ENCODE measurements at regions not wholly inside any gene's neighbourhood (a gene's known extent, or its start where the extent isn't known, plus 50 kb on each side); places are given as distances from the start of the nearest gene placed in this dataset.

DNA sequence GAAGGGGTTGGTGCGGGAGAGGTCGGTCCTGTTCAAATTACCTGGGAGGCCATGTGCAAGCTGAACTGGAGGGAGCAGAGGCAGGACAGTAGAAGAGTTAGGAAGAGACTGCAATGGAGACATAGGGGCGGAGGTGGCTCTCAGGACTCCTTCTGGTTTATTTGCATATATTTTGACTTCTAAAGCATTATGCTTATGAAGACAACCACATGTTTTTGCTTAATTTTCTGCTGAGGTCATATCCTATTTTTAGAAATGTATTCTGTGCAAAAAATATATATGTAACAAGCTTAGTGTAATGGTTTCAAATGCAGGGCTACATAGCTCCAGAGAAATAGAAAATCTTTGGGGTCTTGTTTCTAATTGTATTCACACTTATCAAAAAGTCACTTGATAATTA is 137.0 kb upstream of the MDM1 start:
- Histone ChIP-seq H3K9me3 (ENCODE audit: insufficient read depth, low read length) (no peaks in the 10 kb centered on the region), H3K27me3 (ENCODE audit: low read length) (no peaks in the 10 kb centered on the region), H3K4me3 (ENCODE audit: insufficient read depth, low read length, poor library complexity, severe bottlenecking) (no peak overlapping the region), H3F3A (ENCODE audit: insufficient read depth) (no peaks in the 10 kb centered on the region), H4K20me1 (ENCODE audit: low read depth, low read length) (no peaks in the 10 kb centered on the region), H2AFZ (ENCODE audit: low read depth, low read length, severe bottlenecking) (no peak overlapping the region), H3K4me2 (ENCODE audit: low read depth, low read length, poor library complexity, severe bottlenecking) (no peak overlapping the region), H3K27ac (ENCODE audit: low read depth, low read length) (no peak overlapping the region), H3K9me2 (replicated peaks; ENCODE audit: insufficient read depth, low read length) (no peaks in the 10 kb centered on the region), H3K9ac (ENCODE audit: low read length) (no peak overlapping the region), H3K79me2 (ENCODE audit: insufficient read depth, low read length) (no peaks in the 10 kb centered on the region), H3K36me3 (ENCODE audit: low read length) (no peaks in the 10 kb centered on the region)
- no peak for TF ChIP-seq EZH2phosphoT487 (conservative IDR thresholded peaks at IDR 0.05; ENCODE audit: low read length)
- TF ChIP-seq, protein P1, sequence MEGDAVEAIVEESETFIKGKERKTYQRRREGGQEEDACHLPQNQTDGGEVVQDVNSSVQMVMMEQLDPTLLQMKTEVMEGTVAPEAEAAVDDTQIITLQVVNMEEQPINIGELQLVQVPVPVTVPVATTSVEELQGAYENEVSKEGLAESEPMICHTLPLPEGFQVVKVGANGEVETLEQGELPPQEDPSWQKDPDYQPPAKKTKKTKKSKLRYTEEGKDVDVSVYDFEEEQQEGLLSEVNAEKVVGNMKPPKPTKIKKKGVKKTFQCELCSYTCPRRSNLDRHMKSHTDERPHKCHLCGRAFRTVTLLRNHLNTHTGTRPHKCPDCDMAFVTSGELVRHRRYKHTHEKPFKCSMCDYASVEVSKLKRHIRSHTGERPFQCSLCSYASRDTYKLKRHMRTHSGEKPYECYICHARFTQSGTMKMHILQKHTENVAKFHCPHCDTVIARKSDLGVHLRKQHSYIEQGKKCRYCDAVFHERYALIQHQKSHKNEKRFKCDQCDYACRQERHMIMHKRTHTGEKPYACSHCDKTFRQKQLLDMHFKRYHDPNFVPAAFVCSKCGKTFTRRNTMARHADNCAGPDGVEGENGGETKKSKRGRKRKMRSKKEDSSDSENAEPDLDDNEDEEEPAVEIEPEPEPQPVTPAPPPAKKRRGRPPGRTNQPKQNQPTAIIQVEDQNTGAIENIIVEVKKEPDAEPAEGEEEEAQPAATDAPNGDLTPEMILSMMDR (IDR thresholded peaks at IDR 0.05; ENCODE audit: insufficient read depth, low read length, poor library complexity, severe bottlenecking), result no peak

DNA sequence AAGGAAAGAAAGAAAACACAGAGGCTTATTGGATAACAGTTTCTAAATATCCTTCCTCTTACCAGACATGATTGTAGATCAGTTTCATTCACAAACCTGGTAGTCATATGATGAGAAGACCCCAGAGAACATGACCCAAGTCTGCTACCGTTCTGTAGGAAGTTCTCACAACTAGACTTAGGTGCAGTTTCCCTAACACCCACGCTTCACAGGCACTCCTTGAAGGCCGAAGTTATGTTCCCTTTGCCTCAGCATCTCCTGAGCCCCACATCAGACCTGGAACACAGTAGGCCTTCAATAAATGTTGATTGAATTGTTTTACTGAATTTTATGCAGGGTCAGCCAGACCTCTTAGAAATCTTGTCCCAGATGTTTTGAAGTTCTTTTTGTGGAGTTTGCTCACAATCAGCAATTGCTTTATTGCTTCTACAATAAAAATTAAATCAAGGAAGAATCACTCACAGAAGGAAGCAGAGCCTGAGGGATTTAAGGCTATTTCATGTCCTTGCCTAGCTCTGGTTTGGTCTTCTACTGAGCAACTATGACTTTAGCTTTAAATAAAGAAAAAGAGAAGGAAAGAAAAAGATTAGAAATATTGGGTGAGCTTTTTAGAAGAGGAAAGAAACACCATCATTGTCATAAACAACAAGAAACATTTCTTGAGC is 138.6 kb upstream of the MDM1 start:
- no peak overlapping the region for H3K4me2 ChIP-seq (ENCODE audit: low read depth, low read length, poor library complexity, severe bottlenecking)
- no peaks in the 10 kb centered on the region for H3K9me3 ChIP-seq (ENCODE audit: insufficient read depth, low read length)
- H3K4me3 ChIP-seq (ENCODE audit: insufficient read depth, low read length, poor library complexity, severe bottlenecking), result no peak overlapping the region
- no peaks in the 10 kb centered on the region for H3K79me2 ChIP-seq (ENCODE audit: insufficient read depth, low read length)
- no peak overlapping the region for H3K27ac ChIP-seq (ENCODE audit: low read depth, low read length)
- H3K27me3 ChIP-seq (ENCODE audit: low read length), result no peaks in the 10 kb centered on the region
- H3K36me3 ChIP-seq (ENCODE audit: low read length), result no peaks in the 10 kb centered on the region
- no peak overlapping the region for H3K9ac ChIP-seq (ENCODE audit: low read length)
- H3K9me2 ChIP-seq (replicated peaks; ENCODE audit: insufficient read depth, low read length), result no peaks in the 10 kb centered on the region
- H3F3A ChIP-seq (ENCODE audit: insufficient read depth), result no peaks in the 10 kb centered on the region
- no peak for TF ChIP-seq EZH2phosphoT487 (conservative IDR thresholded peaks at IDR 0.05; ENCODE audit: low read length)
- TF ChIP-seq, protein P1 (IDR thresholded peaks at IDR 0.05; ENCODE audit: insufficient read depth, low read length, poor library complexity, severe bottlenecking), result no peak
- no peaks in the 10 kb centered on the region for H4K20me1 ChIP-seq (ENCODE audit: low read depth, low read length)
- no peak overlapping the region for H2AFZ ChIP-seq (ENCODE audit: low read depth, low read length, severe bottlenecking)

DNA sequence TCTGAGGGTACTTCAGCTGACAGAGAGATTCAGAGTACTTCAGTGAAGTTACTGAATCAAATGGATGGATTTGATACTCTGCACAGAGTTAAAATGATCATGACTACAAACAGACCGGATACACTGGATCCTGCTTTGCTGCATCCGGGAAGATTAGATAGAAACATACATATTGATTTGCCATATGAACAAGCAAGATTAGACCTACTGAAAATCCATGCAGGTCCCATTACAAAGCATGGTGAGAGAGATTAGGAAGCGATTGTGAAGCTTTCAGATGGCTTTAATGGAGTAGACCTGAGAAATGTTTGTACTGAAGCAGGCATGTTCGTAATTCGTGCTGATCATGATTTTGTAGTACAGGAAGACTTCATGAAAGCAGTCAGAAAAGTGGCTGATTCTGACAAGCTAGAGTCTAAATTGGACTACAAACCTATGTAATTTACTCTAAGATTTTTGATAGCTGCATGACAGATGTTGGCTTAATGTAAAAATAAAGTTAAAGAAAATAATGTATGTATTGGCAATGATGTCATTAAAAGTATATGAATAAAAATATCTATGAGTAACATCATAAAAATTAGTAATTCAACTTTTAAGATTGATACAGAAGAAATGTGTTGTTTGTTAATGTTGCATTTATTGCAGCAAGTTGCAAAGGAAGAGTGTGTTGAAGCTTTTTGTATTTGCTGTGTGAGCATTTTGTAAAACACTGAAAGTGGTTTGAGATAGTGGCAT is 136.1 kb upstream of the RAP1B start:
- H3K9me2 ChIP-seq (replicated peaks; ENCODE audit: insufficient read depth, low read length), result no peaks in the 10 kb centered on the region
- no peak overlapping the region for H3K9ac ChIP-seq (ENCODE audit: low read length)
- no peaks in the 10 kb centered on the region for H4K20me1 ChIP-seq (ENCODE audit: low read depth, low read length)
- H3K9me3 ChIP-seq (ENCODE audit: insufficient read depth, low read length), result no peaks in the 10 kb centered on the region
- no peaks in the 10 kb centered on the region for H3F3A ChIP-seq (ENCODE audit: insufficient read depth)
- H3K36me3 ChIP-seq (ENCODE audit: low read length), result no peaks in the 10 kb centered on the region
- H3K27ac ChIP-seq (ENCODE audit: low read depth, low read length), result no peak overlapping the region
- no peak overlapping the region for H3K4me3 ChIP-seq (ENCODE audit: insufficient read depth, low read length, poor library complexity, severe bottlenecking)
- no peaks in the 10 kb centered on the region for H3K27me3 ChIP-seq (ENCODE audit: low read length)
- H3K4me2 ChIP-seq (ENCODE audit: low read depth, low read length, poor library complexity, severe bottlenecking), result no peak overlapping the region
- H3K79me2 ChIP-seq (ENCODE audit: insufficient read depth, low read length), result no peaks in the 10 kb centered on the region
- TF ChIP-seq, protein P1 (IDR thresholded peaks at IDR 0.05; ENCODE audit: insufficient read depth, low read length, poor library complexity, severe bottlenecking), result no peak
- TF ChIP-seq EZH2phosphoT487 (conservative IDR thresholded peaks at IDR 0.05; ENCODE audit: low read length), result no peak
- no peak overlapping the region for H2AFZ ChIP-seq (ENCODE audit: low read depth, low read length, severe bottlenecking)
